GDM1 (cell line): ENCODE measurements at regions not wholly inside any gene's neighbourhood (a gene's known extent, or its start where the extent isn't known, plus 50 kb on each side); places are given as distances from the start of the nearest gene placed in this dataset.
"Not testable (repeated sequence)": the region's sequence is repeated elsewhere in the genome, so short reads cannot be mapped to it uniquely, and the experiment has no call there.

ENCODE experiments used
- DNase-seq: peaks from one replicate; lab custom pipeline; 2025; lab: John Stamatoyannopoulos, UW

DNA sequence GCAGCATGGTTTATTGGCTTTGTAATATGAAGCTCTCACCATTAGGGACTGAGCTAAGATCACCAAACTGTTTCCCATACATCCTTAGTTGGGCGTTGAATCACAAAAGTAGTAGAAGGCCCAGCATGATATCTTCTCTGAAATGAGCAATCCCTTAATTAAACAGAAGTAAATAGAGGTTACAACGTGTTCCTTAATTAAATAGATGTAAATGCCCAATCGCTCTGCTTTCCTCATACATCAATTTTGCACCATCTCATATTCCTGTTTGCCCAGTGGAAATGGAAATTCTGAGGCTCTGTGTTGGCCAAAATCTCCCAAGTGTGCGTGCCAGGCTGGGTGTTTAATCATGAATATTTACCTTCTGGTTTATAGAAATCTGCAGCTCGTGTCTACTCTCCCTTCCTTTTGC, 107.4 kb upstream of the FOXB1 start:
- DNase-seq: no peak

- DNase-seq: no peak
Observed at GRCh38 chr15:59894835-59895234, 109.3 kb upstream of the FOXB1 start.

DNA sequence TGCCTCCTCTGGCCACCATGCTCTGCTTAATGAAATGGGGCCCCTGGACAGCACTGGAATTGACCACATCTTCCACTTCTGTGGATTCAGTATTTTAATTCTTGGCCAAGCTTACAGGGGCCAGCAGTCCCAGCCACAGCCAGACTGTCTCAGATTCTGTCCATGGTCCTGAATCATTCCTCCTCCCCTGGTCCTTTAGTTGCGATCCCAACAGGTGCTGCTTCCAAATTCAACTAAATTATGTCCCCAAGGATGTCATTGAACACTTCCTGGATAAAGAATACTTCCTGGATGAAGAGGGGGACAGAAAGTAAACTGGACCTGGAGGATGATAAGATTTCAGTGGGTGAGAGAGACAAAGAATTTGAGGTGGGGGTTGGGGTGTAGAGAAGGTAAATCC, 111.1 kb upstream of the FOXB1 start:
- DNase-seq: no peak

DNA sequence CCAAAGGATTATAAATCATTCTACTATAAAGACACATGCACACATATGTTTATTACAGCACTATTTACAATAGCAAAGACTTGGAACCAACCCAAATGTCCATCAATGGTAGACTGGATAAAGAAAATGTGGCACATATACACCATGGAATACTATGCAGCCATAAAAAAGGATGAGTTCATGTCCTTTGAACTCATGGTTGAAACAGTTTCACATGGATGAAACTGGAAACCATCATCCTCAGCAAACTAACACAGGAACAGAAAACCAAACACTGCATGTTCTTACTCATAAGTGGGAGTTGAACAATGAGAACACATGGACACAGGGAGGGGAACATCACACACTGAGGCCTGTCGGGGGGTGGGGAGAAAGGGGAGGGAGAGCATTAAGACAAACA, 116.2 kb upstream of the FOXB1 start:
- not testable (repeated sequence) for DNase-seq

GRCh38 chr15:59887211-59887610, 116.9 kb upstream of the FOXB1 start:
- DNase-seq: no peak

GRCh38 chr15:59886441-59886840, 117.7 kb upstream of the FOXB1 start:
- DNase-seq: no peak

DNA sequence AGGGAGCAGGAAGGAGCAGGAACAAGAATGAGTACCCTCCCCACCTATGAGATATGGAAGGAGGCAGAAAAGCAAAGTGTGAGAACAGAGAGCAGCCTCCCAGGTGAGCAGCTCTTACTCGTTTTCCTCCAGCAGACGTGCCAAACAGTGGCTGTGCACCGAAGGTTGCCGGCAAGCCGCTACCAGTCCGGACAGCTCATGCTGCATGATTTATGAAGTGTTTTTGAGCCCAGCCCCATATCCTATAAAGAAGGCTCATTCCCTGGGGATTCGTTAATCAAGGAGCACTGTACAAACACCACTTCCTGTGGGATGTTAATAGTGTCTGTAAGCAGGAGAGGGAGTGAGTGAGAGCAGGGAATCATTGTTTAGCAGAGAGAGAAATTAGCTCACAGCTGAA, 118.3 kb upstream of the FOXB1 start:
- no peak for DNase-seq

DNA sequence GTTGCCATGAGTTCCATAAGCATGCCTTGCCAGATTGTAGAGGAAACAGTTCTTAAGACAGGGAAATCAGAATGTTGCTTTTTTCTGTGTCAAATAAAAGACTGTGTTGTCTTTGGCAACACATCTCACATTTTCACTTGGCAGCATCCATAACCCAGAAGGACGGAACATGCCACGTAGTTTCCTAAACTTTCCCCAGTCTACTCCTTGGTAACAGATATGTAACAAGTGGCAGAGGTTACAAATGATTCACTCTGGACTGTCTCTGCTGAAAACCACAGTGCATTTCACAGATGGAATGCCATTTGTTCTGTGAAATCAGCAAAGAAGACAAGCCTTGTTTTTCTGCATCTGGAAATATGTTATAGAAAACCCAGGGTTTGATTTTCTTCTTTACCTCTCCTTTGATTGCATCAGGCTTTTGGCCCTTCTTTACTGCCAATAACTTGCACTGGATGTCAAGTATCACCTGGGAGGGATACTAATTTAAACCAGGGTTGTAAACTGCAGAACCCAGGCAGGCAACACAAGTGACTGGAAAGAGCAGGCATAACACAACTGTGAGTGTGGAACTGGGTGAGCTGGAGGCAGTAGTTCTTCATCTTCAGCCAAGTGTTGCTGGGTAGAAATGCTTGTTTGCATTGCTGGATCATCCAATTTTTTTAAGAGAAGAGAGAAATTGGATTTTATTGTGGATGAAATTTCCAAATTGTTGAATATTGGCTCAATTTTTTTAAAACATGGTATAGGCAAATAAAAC, 124.4 kb upstream of the FOXB1 start:
- DNase-seq: no peak

- DNase-seq: no peak
Observed at GRCh38 chr15:59876140-59876539, 128.0 kb upstream of the FOXB1 start.

DNA sequence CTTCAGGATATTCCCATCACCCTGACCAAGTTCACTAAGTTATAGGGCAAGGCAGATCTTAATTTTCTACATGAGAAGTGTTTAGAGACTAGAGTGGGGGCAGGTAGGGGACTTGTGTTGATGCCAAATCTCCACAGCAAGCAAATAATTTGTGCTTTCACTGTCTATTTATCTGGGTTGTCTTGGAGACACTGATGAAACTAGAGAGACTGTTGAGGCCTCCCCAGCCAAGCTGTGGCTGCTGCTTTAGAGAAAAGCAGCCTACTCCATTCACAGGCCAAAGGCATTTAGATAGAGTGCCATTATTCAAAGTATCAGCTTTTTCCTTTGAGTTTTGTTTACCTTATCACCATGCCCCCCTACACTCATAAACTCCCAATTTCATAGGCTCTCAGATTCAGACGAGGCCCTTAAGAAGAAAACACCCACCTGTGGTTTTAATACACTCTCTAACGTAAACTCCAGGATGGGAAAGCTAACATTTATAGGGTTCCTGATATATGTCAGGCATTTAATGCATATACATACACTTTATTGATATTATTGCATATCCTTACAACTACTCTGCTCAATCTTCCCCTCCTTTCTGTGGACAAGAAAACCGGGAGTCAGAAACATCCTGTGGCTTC, 130.4 kb upstream of the FOXB1 start:
- DNase-seq: no peak

- DNase-seq: no peak
Observed at GRCh38 chr15:59867086-59867855, 136.8 kb upstream of the FOXB1 start.

- DNase-seq: no peak
Observed at GRCh38 chr15:59866642-59867041, 137.5 kb upstream of the FOXB1 start.

GRCh38 chr15:59862191-59863155, 141.6 kb upstream of the FOXB1 start:
- DNase-seq: no peak

GRCh38 chr15:59847968-59848367, 156.1 kb upstream of the FOXB1 start:
- no peak for DNase-seq

GRCh38 chr15:59845942-59846499, 156.9 kb upstream of the BNIP2 start:
- DNase-seq: no peak

DNA sequence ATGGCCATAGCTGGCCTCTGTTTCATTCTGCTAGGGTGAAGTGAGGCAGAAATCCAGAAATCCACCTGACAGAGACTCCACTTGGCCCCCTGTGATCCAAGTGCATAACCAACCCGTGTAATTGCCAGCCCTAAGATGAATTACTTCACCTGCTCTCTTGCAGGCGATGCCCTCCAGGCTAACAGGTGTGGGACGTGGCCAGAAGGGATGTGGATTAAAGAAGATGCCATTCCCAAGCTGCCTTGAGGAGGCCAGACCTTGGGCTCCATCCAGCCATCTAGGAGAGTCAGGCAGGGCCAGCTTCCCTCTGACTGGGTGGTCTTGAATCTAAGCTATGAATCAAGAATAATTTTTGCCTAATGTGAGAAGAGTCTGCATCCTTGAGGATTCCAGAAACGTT, 154.5 kb upstream of the BNIP2 start:
- no peak for DNase-seq

DNA sequence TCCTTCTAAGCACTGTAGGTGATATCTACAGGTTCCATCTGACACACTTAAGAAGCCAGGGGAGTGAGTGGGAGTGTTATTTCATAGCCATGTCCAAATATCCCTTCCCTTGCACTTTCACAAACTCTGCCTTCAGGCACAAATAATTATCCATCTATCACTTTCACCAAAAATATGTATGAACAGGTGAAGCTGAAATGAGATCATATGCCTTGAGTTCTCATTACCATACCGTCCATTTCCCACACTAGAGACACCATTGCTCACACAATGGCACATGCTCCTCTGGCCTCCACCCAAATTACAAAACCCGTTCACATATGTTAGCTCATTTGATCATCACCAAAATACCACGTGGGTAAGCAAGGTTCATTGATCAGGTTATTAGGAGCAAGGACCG, 151.9 kb upstream of the BNIP2 start:
- DNase-seq: no peak

- no peak for DNase-seq
Observed at GRCh38 chr15:59839906-59840305, 150.8 kb upstream of the BNIP2 start.

DNA sequence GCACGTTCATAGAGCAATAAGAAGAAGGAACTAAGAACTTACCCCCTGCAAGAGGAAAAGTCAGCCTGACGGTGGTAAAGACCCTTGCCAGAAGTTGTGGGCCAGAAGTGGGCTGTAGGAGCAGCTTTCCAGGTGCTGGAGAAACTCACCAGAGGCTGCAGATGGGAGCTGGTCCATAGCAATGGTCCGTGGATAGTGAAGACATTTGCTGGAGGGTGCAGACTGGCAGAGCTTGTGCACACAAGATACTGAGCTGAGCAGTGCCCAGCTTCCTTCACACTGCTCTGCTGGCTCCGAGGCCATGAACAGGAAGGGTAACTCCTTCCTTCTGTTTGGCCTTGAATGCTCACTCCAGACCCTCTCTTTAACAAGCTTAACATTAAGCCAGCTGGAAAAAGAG, 149.8 kb upstream of the BNIP2 start:
- no peak for DNase-seq

- no peak for DNase-seq
Observed at GRCh38 chr15:59835776-59836175, 146.7 kb upstream of the BNIP2 start.

GRCh38 chr15:59834528-59834927, 145.4 kb upstream of the BNIP2 start:
- DNase-seq: no peak

DNA sequence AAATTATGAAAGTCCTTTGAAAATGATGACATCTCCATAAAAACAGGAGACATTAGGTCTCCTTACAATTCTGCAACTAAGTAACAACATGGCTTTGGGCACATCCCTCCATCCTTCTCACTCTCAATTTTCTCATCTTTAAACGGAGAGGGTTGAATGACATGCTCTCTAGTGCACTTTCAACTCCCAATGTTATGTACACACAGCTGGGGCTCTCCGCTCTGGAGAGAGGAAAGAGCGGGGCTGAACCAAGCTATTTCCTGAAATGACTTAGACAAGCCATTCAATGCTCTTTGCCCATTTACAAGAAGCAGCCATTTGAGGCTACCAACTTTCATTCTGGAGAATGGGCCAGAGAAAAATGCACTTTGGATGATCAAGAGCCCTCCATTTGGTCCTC, 144.2 kb upstream of the BNIP2 start:
- no peak for DNase-seq
